ENCODE measurements at regions not wholly inside any gene's neighbourhood (a gene's known extent, or its start where the extent isn't known, plus 50 kb on each side); places are given as distances from the start of the nearest gene placed in this dataset.

DNA sequence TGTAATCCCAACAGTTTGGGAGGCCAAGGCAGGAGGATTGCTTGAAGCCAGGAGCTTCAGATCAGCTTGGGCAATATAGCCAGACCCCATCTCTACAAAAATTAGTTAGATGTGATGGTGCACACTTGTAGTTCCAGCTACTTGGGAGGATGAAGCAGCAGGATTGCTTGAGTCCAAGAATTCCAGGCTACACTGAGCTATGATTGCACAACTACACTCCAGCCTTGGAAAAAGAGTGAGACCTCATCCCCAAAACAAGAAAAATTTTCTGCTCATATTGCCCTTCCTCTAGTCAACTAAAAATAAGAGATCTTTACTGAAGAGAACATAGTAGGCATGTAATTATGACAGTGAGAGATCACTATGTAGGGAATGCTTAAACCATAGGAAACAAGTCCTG lies 60.9 kb upstream of the SPATA12 start:
- TF ChIP-seq, protein P1, sequence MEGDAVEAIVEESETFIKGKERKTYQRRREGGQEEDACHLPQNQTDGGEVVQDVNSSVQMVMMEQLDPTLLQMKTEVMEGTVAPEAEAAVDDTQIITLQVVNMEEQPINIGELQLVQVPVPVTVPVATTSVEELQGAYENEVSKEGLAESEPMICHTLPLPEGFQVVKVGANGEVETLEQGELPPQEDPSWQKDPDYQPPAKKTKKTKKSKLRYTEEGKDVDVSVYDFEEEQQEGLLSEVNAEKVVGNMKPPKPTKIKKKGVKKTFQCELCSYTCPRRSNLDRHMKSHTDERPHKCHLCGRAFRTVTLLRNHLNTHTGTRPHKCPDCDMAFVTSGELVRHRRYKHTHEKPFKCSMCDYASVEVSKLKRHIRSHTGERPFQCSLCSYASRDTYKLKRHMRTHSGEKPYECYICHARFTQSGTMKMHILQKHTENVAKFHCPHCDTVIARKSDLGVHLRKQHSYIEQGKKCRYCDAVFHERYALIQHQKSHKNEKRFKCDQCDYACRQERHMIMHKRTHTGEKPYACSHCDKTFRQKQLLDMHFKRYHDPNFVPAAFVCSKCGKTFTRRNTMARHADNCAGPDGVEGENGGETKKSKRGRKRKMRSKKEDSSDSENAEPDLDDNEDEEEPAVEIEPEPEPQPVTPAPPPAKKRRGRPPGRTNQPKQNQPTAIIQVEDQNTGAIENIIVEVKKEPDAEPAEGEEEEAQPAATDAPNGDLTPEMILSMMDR (IDR thresholded peaks at IDR 0.05): no peak
- TF ChIP-seq POLR2A (IDR thresholded peaks at IDR 0.05) (no peak), POLR2AphosphoS5 (IDR thresholded peaks at IDR 0.05; ENCODE audit: insufficient read depth in 1 of 2, low read depth in 1 of 2) (no peak)

Data from vagina (tissue), 2 donors.